HCT116 (cell line): ENCODE measurements at regions not wholly inside any gene's neighbourhood (a gene's known extent, or its start where the extent isn't known, plus 50 kb on each side); places are given as distances from the start of the nearest gene placed in this dataset.
A peak's percentile ranks its signal among the peaks of the same experiment; 100 is the strongest.

Source experiments
- ATAC-seq: fragments of 200-7000 bp; cut with Tn5 transposase; 2 replicates; pipeline ENCODE4 v1.9.1; 2020; ENCODE audit warnings: mild to moderate bottlenecking, moderate library complexity
- BruUV-seq: library from RNA; stranded (reverse); fragments of 400-500 nt; replicated peaks from 2 replicates; lab custom pipeline; 2021; lab: Mats Ljungman, UMichigan
- CTCF ChIA-PET: fragments of 300-600 bp; sonication (Branson Sonifier 250); formaldehyde crosslinking; loops from one replicate; lab custom pipeline; 2021; ENCODE audit warnings: antibody characterized with exemption; lab: Charles Lee
- POLR2A ChIA-PET: fragments of 300-600, 350-600 bp; sonication (Branson Sonifier 250); formaldehyde crosslinking; loops from one replicate; lab custom pipeline; 2021; ENCODE audit warnings: antibody characterized with exemption; lab: Charles Lee
- RAD21 ChIA-PET, 2 experiments: fragments of 300-600 bp; sonication (Branson Sonifier 250); formaldehyde crosslinking; loops; one replicate each; lab custom pipeline; 2023; ENCODE audit warnings: low total read pairs in 2 of 2; ENCODE audit not compliant: uncharacterized antibody in 2 of 2, unreplicated experiment in 2 of 2, low non-redundant PET in 1 of 2; lab: Charles Lee
- DNase-seq: peaks from one replicate; pipeline ENCODE4 v3.0.0-alpha.2; 2010; ENCODE audit warnings: low read depth, low spot score
- H2AFZ ChIP-seq: fragments of 200-600 bp; shearing (Covaris generic), sonication (generic); 2 replicates; pipeline ENCODE4 v1.6.1; 2017; ENCODE audit warnings: low read depth, mixed run types, mixed read lengths, antibody characterized with exemption, low read length; ENCODE audit not compliant: poor library complexity, severe bottlenecking
- H3K27ac ChIP-seq: 2 replicates; pipeline ENCODE4 v1.5.1; 2012; ENCODE audit warnings: low read depth, low read length
- H3K27me3 ChIP-seq: fragments of 200-600 bp; sonication (generic); 2 replicates; pipeline ENCODE4 v1.6.1; 2016; ENCODE audit warnings: mixed run types, low read length, mixed read lengths; ENCODE audit not compliant: insufficient read depth
- H3K36me3 ChIP-seq, 2 experiments: fragments of 200-500 bp in 1 of 2; fragments of 200-600 bp in 1 of 2; sonication (Bioruptor generic) in 1 of 2; sonication (generic) in 1 of 2; 2 replicates each; pipeline versions ENCODE4 v1.5.1 to v1.6.1; 2014 to 2016; ENCODE audit warnings: low read length in 2 of 2, inconsistent platforms in 1 of 2, mixed read lengths in 1 of 2, mixed run types in 1 of 2; ENCODE audit not compliant: insufficient read depth in 2 of 2, control insufficient read depth in 1 of 2
- H3K4me1 ChIP-seq, 2 experiments: fragments of 200-600 bp in 1 of 2; sonication (generic) in 1 of 2; 2 replicates each; pipeline versions ENCODE4 v1.5.1 to v1.6.1; 2012 to 2017; ENCODE audit warnings: low read length in 2 of 2, inconsistent platforms in 1 of 2, mild to moderate bottlenecking in 1 of 2, mixed read lengths in 1 of 2, mixed run types in 1 of 2, moderate library complexity in 1 of 2; ENCODE audit not compliant: insufficient read depth in 2 of 2, control insufficient read depth in 1 of 2
- H3K4me2 ChIP-seq: fragments of 200-600 bp; sonication (generic); 2 replicates; pipeline ENCODE4 v1.6.1; 2017; ENCODE audit warnings: mixed run types, low read length, mixed read lengths
- H3K4me3 ChIP-seq, 2 experiments: fragments of 200-600 bp in 1 of 2; sonication (generic) in 1 of 2; replicated peaks in 1 of 2; 2 replicates each; pipeline ENCODE4 v1.5.1; 2011 to 2016; ENCODE audit warnings: low read length in 2 of 2, control low read depth in 1 of 2, low read depth in 1 of 2, mild to moderate bottlenecking in 1 of 2, mixed read lengths in 1 of 2, mixed run types in 1 of 2
- H3K79me2 ChIP-seq: fragments of 200-600 bp; sonication (generic); 2 replicates; pipeline ENCODE4 v1.6.1; 2017; ENCODE audit warnings: mild to moderate bottlenecking, mixed run types, low read length, moderate library complexity, mixed read lengths; ENCODE audit not compliant: insufficient read depth
- H3K9ac ChIP-seq: fragments of 200-600 bp; sonication (generic); 2 replicates; pipeline ENCODE4 v1.6.1; 2016; ENCODE audit warnings: low read length, mixed read lengths
- H3K9me2 ChIP-seq: fragments of 200-600 bp; sonication (generic), shearing (Covaris generic); 2 replicates; pipeline ENCODE4 v1.6.1; 2017; ENCODE audit warnings: mixed run types, mild to moderate bottlenecking, moderate library complexity; ENCODE audit not compliant: insufficient read depth
- H3K9me3 ChIP-seq, 2 experiments: fragments of 200-500 bp in 1 of 2; fragments of 200-600 bp in 1 of 2; sonication (Bioruptor generic) in 1 of 2; sonication (generic) in 1 of 2; 2 replicates each; pipeline ENCODE4 v1.6.1; 2014 to 2017; ENCODE audit warnings: low read length in 2 of 2, mixed read lengths in 2 of 2, inconsistent platforms in 1 of 2, low read depth in 1 of 2, mild to moderate bottlenecking in 1 of 2, mixed run types in 1 of 2, moderate library complexity in 1 of 2; ENCODE audit not compliant: control insufficient read depth in 1 of 2, insufficient read depth in 1 of 2
- H4K20me1 ChIP-seq: fragments of 200-600 bp; sonication (generic), shearing (Covaris generic); 2 replicates; pipeline ENCODE4 v1.6.1; 2017; ENCODE audit warnings: mixed run types, mild to moderate bottlenecking, moderate library complexity; ENCODE audit not compliant: insufficient read depth
- ATF3 ChIP-seq: IDR thresholded peaks from 2 replicates; pipeline ENCODE4 v1.6.1; 2012
- CTCF ChIP-seq, 3 experiments: fragments of 200-600 bp in 1 of 3; sonication (generic) in 1 of 3; IDR thresholded peaks in 2 of 3; conservative IDR thresholded peaks in 1 of 3; 2 replicates each; pipeline ENCODE4 v1.5.1; 2012 to 2017; ENCODE audit warnings: low read depth in 2 of 3, low read length in 2 of 3, antibody characterized with exemption in 1 of 3, borderline replicate concordance in 1 of 3, control low read depth in 1 of 3, mild to moderate bottlenecking in 1 of 3, mixed read lengths in 1 of 3, mixed run types in 1 of 3, moderate library complexity in 1 of 3; ENCODE audit not compliant: insufficient read depth in 1 of 3
- EZH2 ChIP-seq: fragments of 200-600 bp; sonication (generic); IDR thresholded peaks from 2 replicates; pipeline ENCODE4 v1.6.1; 2017; ENCODE audit warnings: antibody characterized with exemption, mixed run types
- POLR2AphosphoS5 ChIP-seq: IDR thresholded peaks from 2 replicates; pipeline ENCODE4 v1.6.1; 2011; ENCODE audit warnings: mild to moderate bottlenecking, low read depth, low read length, moderate library complexity
- RAD21 ChIP-seq: IDR thresholded peaks from 2 replicates; pipeline ENCODE4 v1.6.1; 2012; ENCODE audit warnings: low read depth, mild to moderate bottlenecking
- SP1 ChIP-seq: IDR thresholded peaks from 2 replicates; pipeline ENCODE4 v1.6.1; 2012; ENCODE audit warnings: low read depth
- SRF ChIP-seq: IDR thresholded peaks from 2 replicates; pipeline ENCODE4 v1.6.1; 2012; ENCODE audit warnings: low read depth
- TCF7L2 ChIP-seq: IDR thresholded peaks from 2 replicates; pipeline ENCODE4 v1.7.0; 2011; ENCODE audit warnings: borderline replicate concordance, inconsistent platforms; ENCODE audit not compliant: insufficient read depth, insufficient read length; ENCODE audit errors: extremely low read depth
- ZBTB33 ChIP-seq: IDR thresholded peaks from 2 replicates; pipeline ENCODE4 v1.6.1; 2011; ENCODE audit warnings: mild to moderate bottlenecking, low read length, moderate library complexity; ENCODE audit not compliant: insufficient replicate concordance; ENCODE audit errors: extremely low read depth
- ZNF274 ChIP-seq: fragments of 200-500 bp; sonication (Bioruptor generic); IDR thresholded peaks from 2 replicates; pipeline ENCODE4 v1.6.1; 2014; ENCODE audit warnings: mild to moderate bottlenecking, low read depth, low read length, inconsistent platforms
- intact Hi-C: fragments of 100-400 bp; cut with micrococcal nuclease; formaldehyde crosslinking; loops from 2 replicates; pipeline ENCODE4 v1.10.0; 2022

GRCh38 chr2:64753399-64753798 is 99.7 kb upstream of the SERTAD2 start (continued):
- TF ChIP-seq CTCF (IDR thresholded peaks at IDR 0.05 in 2 of 3, conservative IDR thresholded peaks at IDR 0.05 in 1 of 3; ENCODE audit: borderline replicate concordance in 1 of 3, insufficient read depth in 1 of 3, low read depth in 2 of 3, low read length in 2 of 3) (no peak), ATF3 (no peak), ZNF274 (no peak)

GRCh38 chr2:64754570-64754969 is 100.9 kb upstream of the SERTAD2 start:
- DNase-seq: no peak
- peaks cover 3% of the 10 kb centered on the region for H3K79me2 ChIP-seq
- H3K27me3 ChIP-seq: no peaks in the 10 kb centered on the region
- intact Hi-C loops: no loop called here
- ATAC-seq: no peak
- H3K9me2 ChIP-seq: no peaks in the 10 kb centered on the region
- RAD21 ChIA-PET: no interaction called here
- H3K4me2 ChIP-seq: no peak overlapping the region
- peak overlapping the region; percentile 49 for H2AFZ ChIP-seq
- no peak overlapping the region for H3K27ac ChIP-seq
- POLR2A ChIA-PET: no interaction called here
- peaks cover 22 to 26% of the 10 kb centered on the region in 2 experiments for H3K4me1 ChIP-seq
- BruUV-seq: no TSS peak
- no peak overlapping the region for H3K4me3 ChIP-seq
- no peaks in the 10 kb centered on the region for H4K20me1 ChIP-seq
- TF ChIP-seq SP1 (no peak), TCF7L2 (no peak), EZH2 (no peak), ZBTB33 (no peak), SRF (no peak), RAD21 (no peak), POLR2AphosphoS5 (no peak)
- H3K36me3 ChIP-seq: no peaks in the 10 kb centered on the region
- H3K9me3 ChIP-seq: peaks cover 0 to 6% of the 10 kb centered on the region in 2 experiments; a peak in 1 of 4 replicates
- CTCF ChIA-PET: no interaction called here
- H3K9ac ChIP-seq: no peak overlapping the region
